GM18951 (cell line): ENCODE measurements at regions not wholly inside any gene's neighbourhood (a gene's known extent, or its start where the extent isn't known, plus 50 kb on each side); places are given as distances from the start of the nearest gene placed in this dataset.

Source experiments
- POLR2A ChIP-seq: IDR thresholded peaks from 4 replicates; pipeline ENCODE4 v1.6.1; 2011; ENCODE audit warnings: mild to moderate bottlenecking; ENCODE audit not compliant: insufficient read length, insufficient read depth; ENCODE audit errors: extremely low read depth
- in situ Hi-C: fragments of 300-500 bp; cut with MboI; formaldehyde crosslinking; loops from one replicate; pipeline ENCODE4 v1.12.0; 2022; ENCODE audit warnings: low sequenced_read_pairs, mixed read lengths, inconsistent platforms; ENCODE audit not compliant: unreplicated experiment

DNA sequence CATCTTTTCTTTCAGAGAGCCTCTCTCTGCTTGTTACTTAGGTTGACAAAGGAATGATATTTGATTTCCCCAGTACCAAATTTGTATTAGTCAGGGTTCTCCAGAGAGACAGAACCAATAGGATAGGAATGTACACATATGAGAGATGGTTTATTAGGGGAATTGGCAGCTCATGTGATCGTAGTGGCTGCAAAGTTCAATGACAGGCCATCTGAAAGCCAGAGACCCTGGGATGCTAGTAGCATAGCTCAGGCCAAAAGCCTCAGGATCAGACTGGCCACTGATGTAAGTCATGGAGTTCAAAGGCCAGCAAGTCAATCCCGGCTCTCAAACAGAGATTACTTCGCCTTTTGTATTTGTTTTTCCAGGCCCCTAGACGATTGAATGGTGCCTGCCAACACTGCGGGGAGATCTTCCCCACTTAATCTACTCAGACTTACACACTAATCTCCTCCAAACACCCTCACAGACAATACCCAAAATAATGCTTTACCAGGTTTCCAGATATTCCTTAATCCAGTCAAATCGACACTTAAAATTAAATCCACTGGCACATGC, 215.5 kb downstream of the ALDH8A1 start:
- no peak for TF ChIP-seq POLR2A
- in situ Hi-C loops = no loop called here

DNA sequence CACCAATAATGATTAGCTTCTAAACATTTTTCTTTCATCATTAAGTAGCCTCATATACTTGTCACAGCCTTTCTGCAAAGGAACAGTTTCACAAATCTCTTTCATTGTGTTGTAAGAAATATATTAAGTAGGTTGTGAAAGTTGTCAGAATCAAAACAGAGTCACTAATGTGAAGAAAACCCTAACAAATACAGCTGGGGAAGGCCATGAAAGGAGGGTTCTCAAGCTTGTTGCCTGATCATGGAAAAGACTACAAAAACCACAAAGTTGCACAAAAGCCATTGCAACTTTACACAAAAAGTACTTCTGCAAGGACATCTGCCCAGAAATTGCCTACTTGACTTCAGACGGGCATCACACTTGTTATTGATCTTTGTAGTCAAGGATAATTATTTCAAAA, 216.1 kb downstream of the ALDH8A1 start:
- TF ChIP-seq POLR2A = no peak
- in situ Hi-C loops = no loop called here

DNA sequence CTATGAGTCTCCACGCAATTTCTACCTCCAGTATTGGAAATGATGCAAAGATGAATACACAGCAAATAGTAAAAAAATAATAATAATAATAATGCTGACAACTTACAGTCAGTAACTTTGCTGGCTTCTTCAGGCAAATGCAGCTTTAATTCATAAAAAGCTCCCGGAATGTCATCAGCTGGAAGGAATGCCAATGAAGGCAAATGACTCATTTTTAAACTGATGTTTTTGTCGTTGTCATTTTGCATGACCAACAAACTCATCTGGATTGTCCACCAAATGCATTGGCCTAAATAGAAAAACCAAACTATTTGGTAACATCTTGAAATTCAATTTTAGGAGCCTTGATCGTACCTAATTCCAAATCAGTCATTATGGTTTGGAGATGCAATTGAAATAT, 217.1 kb downstream of the ALDH8A1 start:
- in situ Hi-C loops = no loop called here
- no peak for TF ChIP-seq POLR2A

DNA sequence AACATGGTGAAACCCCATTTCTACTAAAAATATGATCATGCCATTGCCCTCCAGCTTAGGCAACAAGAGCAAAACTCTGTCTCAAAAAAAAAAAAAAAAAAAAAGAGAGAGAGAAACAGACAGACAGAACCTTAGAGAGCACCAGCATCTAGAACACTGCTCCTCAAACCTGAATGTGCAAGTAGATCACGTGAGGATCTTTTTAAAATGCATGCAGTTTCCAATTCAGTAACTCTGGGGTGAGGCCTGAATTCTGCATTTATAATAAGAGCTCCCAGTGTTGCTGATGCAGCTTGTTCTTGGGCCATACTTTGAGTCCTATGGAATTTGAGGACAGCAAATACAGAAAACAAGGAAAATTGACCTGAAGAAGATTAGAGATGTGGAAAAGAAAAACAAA, 218.3 kb downstream of the ALDH8A1 start:
- in situ Hi-C loops = no loop called here
- no peak for TF ChIP-seq POLR2A

DNA sequence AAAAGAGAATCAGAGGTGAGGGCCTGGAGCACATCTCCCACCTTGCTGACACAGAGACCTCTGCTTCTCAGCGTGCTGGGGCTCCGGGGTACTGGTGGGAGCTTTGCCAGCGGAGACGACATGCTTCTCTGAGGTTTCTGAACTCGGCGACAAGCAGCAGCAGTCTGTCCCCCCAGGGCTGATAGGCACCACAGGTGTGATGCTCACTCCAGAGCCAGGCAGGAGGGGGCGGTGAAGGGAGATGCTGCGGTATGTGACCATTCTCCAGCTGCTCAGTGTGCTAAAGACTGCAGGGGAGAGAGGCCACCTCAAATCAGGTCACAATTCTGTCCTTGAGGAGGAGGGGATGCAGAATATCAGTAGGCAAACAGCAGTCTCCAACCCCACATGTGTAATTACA, 219.9 kb downstream of the ALDH8A1 start:
- in situ Hi-C loops = no loop called here
- no peak for TF ChIP-seq POLR2A

DNA sequence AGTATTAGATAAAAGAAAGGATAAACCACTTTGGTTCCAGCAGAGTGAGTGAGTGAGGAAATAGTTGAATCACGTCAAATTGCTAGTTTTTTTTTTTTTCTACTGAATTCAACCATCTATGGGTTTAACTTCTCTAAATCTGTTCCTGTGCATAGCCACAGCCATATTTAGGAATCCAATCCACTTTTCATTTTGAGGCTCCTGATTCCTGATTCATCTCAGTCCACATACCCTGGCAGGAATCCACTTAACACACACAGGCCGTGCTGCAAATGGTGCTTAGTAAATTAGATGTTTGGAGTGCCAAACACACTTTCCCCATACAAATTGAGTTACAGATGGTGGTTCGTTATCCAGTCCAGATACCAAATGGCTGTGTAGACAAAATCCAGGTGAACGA, 220.3 kb downstream of the ALDH8A1 start:
- in situ Hi-C loops = no loop called here
- TF ChIP-seq POLR2A = no peak

DNA sequence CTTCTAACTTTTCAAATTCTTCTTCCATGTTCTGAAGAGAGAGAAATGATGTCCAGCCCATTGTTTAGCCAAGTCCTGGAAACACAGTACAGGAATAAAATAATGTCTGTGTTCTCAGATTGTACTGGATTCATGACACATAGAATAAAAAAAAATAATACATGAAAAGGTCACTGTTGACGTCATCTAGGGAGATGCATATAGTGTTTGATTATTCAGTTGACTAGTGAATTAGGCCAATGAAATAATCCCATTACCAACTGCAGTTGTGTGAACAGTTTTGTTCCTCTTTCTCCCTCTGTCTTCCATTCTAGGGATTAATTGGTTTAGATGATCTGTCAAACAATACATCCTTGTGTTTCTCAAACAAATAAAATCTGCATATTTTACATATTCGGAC, 222.8 kb downstream of the ALDH8A1 start:
- in situ Hi-C loops = no loop called here

DNA sequence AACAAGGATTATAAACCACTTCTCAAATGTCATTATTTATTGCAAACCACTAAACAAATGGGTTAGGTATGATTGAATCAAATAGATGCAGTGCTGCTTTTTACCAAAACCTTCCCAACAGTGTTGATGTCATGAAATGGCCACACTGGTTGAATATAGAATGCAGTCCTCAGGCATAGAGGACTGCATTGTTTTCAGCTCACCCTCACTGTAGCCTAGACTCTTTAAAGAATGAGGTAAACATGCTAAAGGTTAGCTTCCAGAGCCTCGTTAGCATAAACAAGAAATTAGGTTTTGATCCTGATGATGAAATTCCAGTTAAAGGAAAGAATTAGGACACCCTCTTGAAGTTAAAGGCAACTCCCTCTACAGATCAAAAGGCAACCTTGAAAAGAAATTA, 224.3 kb downstream of the ALDH8A1 start:
- in situ Hi-C loops = no loop called here
- TF ChIP-seq POLR2A = no peak

More for the DNA sequence above, 222.8 kb downstream of the ALDH8A1 start:
- TF ChIP-seq POLR2A = no peak

DNA sequence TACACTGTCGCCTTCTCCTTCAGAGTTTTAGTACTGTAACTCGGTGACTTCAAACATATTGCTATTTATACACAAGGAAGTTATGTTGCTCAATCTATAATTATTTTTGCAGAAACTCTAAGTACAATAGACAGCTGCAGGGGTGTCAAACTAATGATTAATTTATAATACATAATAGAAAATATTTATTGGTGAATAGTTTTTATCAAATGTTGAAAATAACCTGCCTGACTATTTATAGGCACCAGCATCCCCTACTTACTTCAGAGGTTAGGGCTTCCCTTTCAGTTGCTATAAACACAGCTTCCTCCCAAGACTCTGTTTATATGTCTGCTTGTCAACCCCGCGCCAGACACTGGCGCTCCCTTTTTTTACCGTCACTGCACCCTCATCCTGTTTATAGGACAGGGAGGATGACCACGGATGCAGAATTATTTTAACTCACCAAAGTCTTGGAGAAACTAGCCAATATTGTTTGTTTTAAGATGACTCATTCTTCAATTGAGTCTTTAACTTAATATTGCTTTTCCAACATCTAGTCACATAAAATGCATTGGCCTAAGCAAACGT, 225.0 kb downstream of the ALDH8A1 start:
- in situ Hi-C loops = no loop called here
- TF ChIP-seq POLR2A = no peak

DNA sequence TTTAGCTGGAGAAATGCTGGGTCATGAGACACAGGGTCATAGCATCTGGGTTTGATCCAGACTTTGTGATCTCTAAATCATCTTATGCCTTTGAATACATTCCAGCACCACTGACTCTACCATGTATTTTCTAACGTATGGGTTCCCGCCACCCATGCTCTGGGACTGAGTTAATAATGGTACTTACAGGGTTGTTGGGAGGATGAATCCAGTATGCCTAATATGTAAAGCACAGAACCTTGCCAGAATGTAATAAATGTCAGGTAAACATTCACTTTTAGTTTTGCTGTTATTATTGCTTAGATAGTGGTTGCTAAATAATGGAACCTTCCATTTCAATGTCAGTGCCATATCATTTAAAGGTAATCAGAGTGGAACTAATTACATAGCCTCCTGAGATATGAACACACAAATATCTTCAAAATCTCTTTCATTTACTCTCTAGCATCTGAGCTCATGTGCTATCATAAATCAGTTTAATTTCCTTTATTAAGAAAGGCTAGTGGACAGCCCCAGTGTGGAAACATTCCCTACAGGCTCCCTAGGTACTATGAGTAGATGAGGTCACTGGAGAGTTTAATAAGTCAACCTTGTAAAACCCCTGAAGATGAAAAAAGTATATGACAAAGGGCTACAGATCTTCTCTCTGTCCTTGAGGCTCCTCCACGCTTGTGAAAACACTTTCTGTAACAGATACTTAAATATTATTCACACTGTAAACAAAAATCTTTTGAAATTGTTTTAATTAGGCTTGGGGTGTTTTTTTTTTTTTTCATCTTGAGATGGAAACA, 226.6 kb downstream of the ALDH8A1 start:
- in situ Hi-C loops = no loop called here
- no peak for TF ChIP-seq POLR2A

DNA sequence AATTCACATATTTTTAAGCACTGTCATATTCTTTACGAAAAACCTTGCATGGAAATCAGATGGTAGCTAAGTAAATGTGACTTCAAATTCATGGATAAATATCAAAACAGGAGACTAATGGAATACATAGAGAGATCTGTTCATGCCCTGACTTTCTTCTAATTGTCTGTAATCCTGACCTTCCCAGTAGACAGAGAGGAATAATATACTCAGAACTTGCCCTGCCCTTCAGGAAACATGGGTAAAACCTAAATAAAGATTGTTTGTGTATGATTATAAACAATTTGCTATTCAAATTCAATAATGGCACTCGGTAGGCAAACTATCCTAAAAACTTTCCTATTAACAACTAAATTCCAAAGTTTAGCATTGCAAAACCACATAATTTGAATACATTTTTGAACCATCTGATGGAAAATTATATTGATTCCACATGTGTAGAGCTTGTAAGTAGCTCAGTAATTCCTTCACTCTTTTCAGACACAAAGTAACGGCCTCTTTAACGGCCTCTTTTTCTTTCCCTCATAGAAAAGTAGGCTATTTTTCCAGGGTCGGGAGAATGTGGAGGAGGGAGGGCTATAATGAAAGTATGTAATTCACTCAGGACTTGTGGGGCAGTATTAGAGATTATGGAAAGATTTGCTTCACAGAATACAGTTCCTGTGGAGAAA, 227.6 kb downstream of the ALDH8A1 start:
- TF ChIP-seq POLR2A = no peak
- in situ Hi-C loops = no loop called here

DNA sequence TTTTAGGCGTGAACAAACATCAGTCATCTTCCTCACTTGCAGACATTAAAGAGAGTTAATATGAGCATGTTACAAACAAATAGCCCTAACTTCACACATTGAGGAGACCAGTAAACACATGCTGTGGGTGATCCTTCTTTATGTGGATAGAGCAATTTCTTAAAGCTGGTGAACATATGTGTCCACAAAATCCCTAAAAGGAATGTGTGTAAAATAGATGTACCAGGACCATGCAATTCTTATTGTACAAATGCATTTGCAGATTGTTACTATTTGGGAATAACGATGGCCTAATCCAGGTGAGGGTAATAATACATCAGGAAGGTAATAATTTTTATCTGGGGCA, 228.9 kb downstream of the ALDH8A1 start:
- in situ Hi-C loops = no loop called here
- no peak for TF ChIP-seq POLR2A

DNA sequence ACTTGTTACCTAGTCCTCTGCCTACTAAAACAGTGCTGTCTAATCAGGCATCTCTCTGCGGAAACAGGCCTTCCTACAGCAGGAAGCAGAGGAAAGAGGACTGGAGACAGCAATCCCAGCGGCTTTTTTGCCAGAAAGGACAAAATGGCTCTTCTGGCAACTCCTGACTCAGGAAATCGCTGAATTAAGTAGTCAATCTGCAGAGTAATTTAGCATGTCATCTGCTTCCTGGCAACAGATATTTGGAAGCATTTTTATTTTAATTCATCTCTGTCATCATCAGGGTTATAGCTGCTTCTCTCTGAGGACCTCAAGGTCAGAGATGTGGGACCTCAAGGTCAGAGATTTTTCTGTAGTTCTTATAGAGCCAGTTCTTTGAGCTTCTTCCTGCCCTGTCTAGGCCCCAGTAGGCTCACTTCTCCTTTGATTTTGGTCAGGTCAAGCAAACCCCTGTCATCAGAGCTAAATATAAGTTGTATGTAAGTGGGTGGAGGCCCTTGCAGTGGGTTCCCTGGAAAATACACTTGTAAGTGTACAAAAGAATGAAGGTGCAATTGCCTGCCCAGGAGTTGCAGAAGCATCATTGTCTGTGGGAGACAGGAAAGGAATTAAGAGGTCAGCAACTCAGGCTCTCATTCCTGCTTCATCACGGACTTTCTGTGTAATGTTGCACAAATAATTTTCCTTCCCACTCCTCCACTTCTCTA, 229.4 kb downstream of the ALDH8A1 start:
- in situ Hi-C loops = no loop called here
- TF ChIP-seq POLR2A = no peak
